IMR-90 (cell line): ENCODE measurements at regions not wholly inside any gene's neighbourhood (a gene's known extent, or its start where the extent isn't known, plus 50 kb on each side); places are given as distances from the start of the nearest gene placed in this dataset.

Source experiments
- ATAC-seq: fragments of 200-7000 bp; cut with Tn5 transposase; 2 replicates; pipeline ENCODE4 v1.9.1; 2020; ENCODE audit warnings: low read depth, mild to moderate bottlenecking, moderate library complexity
- BruUV-seq: library from RNA; stranded (reverse); fragments of 400-500 nt; replicated peaks from 2 replicates; lab custom pipeline; 2021; lab: Mats Ljungman, UMichigan
- CTCF ChIA-PET: fragments of 300-600 bp; formaldehyde crosslinking; extraction: SDS; loops from one replicate; lab custom pipeline; 2021; ENCODE audit warnings: antibody characterized with exemption; lab: Yijun Ruan, JAX
- POLR2A ChIA-PET: fragments of 300-600 bp; sonication (Branson Sonifier 250); formaldehyde crosslinking; loops from one replicate; lab custom pipeline; 2022; ENCODE audit warnings: antibody characterized with exemption; ENCODE audit not compliant: unreplicated experiment; lab: Charles Lee
- DNase-seq: peaks from one replicate; pipeline ENCODE4 v3.0.0; 2013
- H2AFZ ChIP-seq: replicated peaks from 2 replicates; pipeline ENCODE3; 2013; ENCODE audit warnings: low read length, mild to moderate bottlenecking; ENCODE audit not compliant: poor library complexity
- H2AK5ac ChIP-seq: 2 replicates; pipeline ENCODE4 v1.6.1; 2013; ENCODE audit warnings: low read depth, low read length, inconsistent platforms
- H2AK9ac ChIP-seq: replicated peaks from 2 replicates; pipeline ENCODE3; 2013; ENCODE audit warnings: mild to moderate bottlenecking, low read depth, low read length, moderate library complexity; ENCODE audit not compliant: poor library complexity
- H2BK120ac ChIP-seq: 2 replicates; pipeline ENCODE4 v1.6.1; 2013; ENCODE audit warnings: low read depth, low read length, inconsistent platforms
- H2BK15ac ChIP-seq: 3 replicates; pipeline ENCODE4 v1.6.1; 2013; ENCODE audit warnings: low read depth, low read length, inconsistent platforms
- H2BK20ac ChIP-seq: 2 replicates; pipeline ENCODE4 v1.6.1; 2013; ENCODE audit warnings: low read depth, mild to moderate bottlenecking, inconsistent platforms, low read length, moderate library complexity
- H2BK5ac ChIP-seq: 2 replicates; pipeline ENCODE4 v1.6.1; 2013; ENCODE audit warnings: mild to moderate bottlenecking, low read depth, low read length, inconsistent platforms; ENCODE audit not compliant: poor library complexity, severe bottlenecking
- H3K14ac ChIP-seq: replicated peaks from 2 replicates; pipeline ENCODE4 v1.6.1; 2013; ENCODE audit warnings: low read depth, low read length, inconsistent platforms
- H3K18ac ChIP-seq: 2 replicates; pipeline ENCODE4 v1.6.1; 2013; ENCODE audit warnings: low read depth, low read length, control low read depth
- H3K23ac ChIP-seq: 2 replicates; pipeline ENCODE4 v1.6.1; 2013; ENCODE audit warnings: low read depth, low read length, inconsistent platforms
- H3K27ac ChIP-seq: 2 replicates; pipeline ENCODE4 v1.5.1; 2013; ENCODE audit warnings: mild to moderate bottlenecking, control low read depth, low read length; ENCODE audit not compliant: insufficient read depth
- H3K27me3 ChIP-seq: 2 replicates; pipeline ENCODE4 v1.6.1; 2013; ENCODE audit warnings: low read length; ENCODE audit not compliant: control insufficient read depth, insufficient read depth
- H3K36me3 ChIP-seq: 2 replicates; pipeline ENCODE4 v1.6.1; 2013; ENCODE audit warnings: low read length, mixed read lengths; ENCODE audit not compliant: control insufficient read depth, insufficient read depth
- H3K4ac ChIP-seq: 2 replicates; pipeline ENCODE4 v1.6.1; 2013; ENCODE audit warnings: low read depth, low read length, inconsistent platforms
- H3K4me1 ChIP-seq: 2 replicates; pipeline ENCODE4 v1.6.1; 2013; ENCODE audit warnings: low read length, mixed read lengths; ENCODE audit not compliant: control insufficient read depth, insufficient read depth
- H3K4me2 ChIP-seq: 2 replicates; pipeline ENCODE4 v1.6.1; 2013; ENCODE audit warnings: low read depth, mild to moderate bottlenecking, control low read depth, low read length, moderate library complexity
- H3K4me3 ChIP-seq: 2 replicates; pipeline ENCODE4 v1.5.1; 2013; ENCODE audit warnings: low read depth, mild to moderate bottlenecking, control low read depth, low read length, moderate library complexity; ENCODE audit not compliant: insufficient read depth
- H3K56ac ChIP-seq: 2 replicates; pipeline ENCODE4 v1.6.1; 2013; ENCODE audit warnings: low read length, inconsistent platforms; ENCODE audit not compliant: insufficient read depth; ENCODE audit errors: extremely low read depth
- H3K79me1 ChIP-seq, 2 experiments: 2 replicates each; pipeline ENCODE4 v1.6.1; 2013; ENCODE audit warnings: low read length in 2 of 2, inconsistent platforms in 1 of 2, low read depth in 1 of 2
- H3K9ac ChIP-seq: 2 replicates; pipeline ENCODE4 v1.6.1; 2013; ENCODE audit warnings: low read depth, low read length, control low read depth
- H3K9me1 ChIP-seq: 2 replicates; pipeline ENCODE4 v1.6.1; 2013; ENCODE audit warnings: low read length, inconsistent platforms; ENCODE audit not compliant: insufficient read depth
- H3K9me3 ChIP-seq: 2 replicates; pipeline ENCODE4 v1.6.1; 2013; ENCODE audit warnings: low read length; ENCODE audit not compliant: control insufficient read depth, insufficient read depth
- H4K20me1 ChIP-seq: 2 replicates; pipeline ENCODE4 v1.6.1; 2013; ENCODE audit warnings: low read length, inconsistent platforms; ENCODE audit not compliant: insufficient read depth
- H4K5ac ChIP-seq: 2 replicates; pipeline ENCODE4 v1.6.1; 2013; ENCODE audit warnings: mild to moderate bottlenecking, low read depth, low read length, control low read depth
- H4K8ac ChIP-seq, 2 experiments: 2 replicates each; pipeline ENCODE4 v1.6.1; 2013; ENCODE audit warnings: low read depth in 2 of 2, low read length in 2 of 2, control low read depth in 1 of 2, inconsistent platforms in 1 of 2
- H4K91ac ChIP-seq: 2 replicates; pipeline ENCODE4 v1.6.1; 2013; ENCODE audit warnings: low read depth, low read length, inconsistent platforms; ENCODE audit not compliant: insufficient read depth
- BHLHE40 ChIP-seq: fragments of 150-350 bp; IDR thresholded peaks from 2 replicates; pipeline ENCODE4 v1.6.1; 2016; ENCODE audit warnings: mild to moderate bottlenecking, low read depth, low read length
- CEBPB ChIP-seq: IDR thresholded peaks from 2 replicates; pipeline ENCODE4 v1.6.1; 2012; ENCODE audit warnings: low read depth, low read length, improper control_type of control experiment
- CTCF ChIP-seq: conservative IDR thresholded peaks from 2 replicates; pipeline ENCODE4 v1.5.1; 2012; ENCODE audit warnings: mild to moderate bottlenecking, low read depth, low read length, improper control_type of control experiment
- ELK1 ChIP-seq: fragments of 150-350 bp; IDR thresholded peaks from 2 replicates; pipeline ENCODE4 v1.6.1; 2016; ENCODE audit warnings: low read depth, mild to moderate bottlenecking, low read length, moderate library complexity, borderline replicate concordance
- FOS ChIP-seq: fragments of 150-350 bp; IDR thresholded peaks from 2 replicates; pipeline ENCODE4 v1.6.1; 2016; ENCODE audit warnings: low read depth, low read length
- MAFK ChIP-seq: IDR thresholded peaks from 2 replicates; pipeline ENCODE4 v1.6.1; 2012; ENCODE audit warnings: low read depth, low read length, improper control_type of control experiment
- MAZ ChIP-seq: IDR thresholded peaks from 2 replicates; pipeline ENCODE4 v1.6.1; 2012; ENCODE audit warnings: low read depth, mild to moderate bottlenecking, low read length, improper control_type of control experiment, moderate library complexity, borderline replicate concordance
- MXI1 ChIP-seq: IDR thresholded peaks from 2 replicates; pipeline ENCODE4 v1.6.1; 2012; ENCODE audit warnings: low read depth, mild to moderate bottlenecking, low read length, moderate library complexity, borderline replicate concordance
- NFE2L2 ChIP-seq: fragments of 150-350 bp; IDR thresholded peaks from 2 replicates; pipeline ENCODE4 v1.6.1; 2016; ENCODE audit warnings: low read depth, mild to moderate bottlenecking, low read length
- POLR2A ChIP-seq: IDR thresholded peaks from 2 replicates; pipeline ENCODE4 v1.6.1; 2012; ENCODE audit warnings: mild to moderate bottlenecking, low read depth, low read length
- RAD21 ChIP-seq: IDR thresholded peaks from 2 replicates; pipeline ENCODE4 v1.6.1; 2012; ENCODE audit warnings: low read length, improper control_type of control experiment
- RCOR1 ChIP-seq: IDR thresholded peaks from 2 replicates; pipeline ENCODE4 v1.6.1; 2012; ENCODE audit warnings: mild to moderate bottlenecking, low read length, improper control_type of control experiment; ENCODE audit not compliant: insufficient replicate concordance
- RFX5 ChIP-seq: IDR thresholded peaks from 2 replicates; pipeline ENCODE4 v1.8.0; 2012; ENCODE audit warnings: low read depth, mild to moderate bottlenecking, low read length, moderate library complexity
- SMC3 ChIP-seq: fragments of 150-350 bp; IDR thresholded peaks from 2 replicates; pipeline ENCODE4 v1.6.1; 2016; ENCODE audit warnings: low read depth, mild to moderate bottlenecking, antibody characterized with exemption, low read length, moderate library complexity
- USF2 ChIP-seq: fragments of 150-350 bp; IDR thresholded peaks from 2 replicates; pipeline ENCODE4 v1.6.1; 2017; ENCODE audit warnings: mild to moderate bottlenecking, antibody characterized with exemption, low read length, low read depth
- WGBS, 2 experiments: methylation state at CpG; one replicate each; pipeline versions ENCODE4 v1.1.5 to v1.1.7; 2013; ENCODE audit warnings: missing lambda C conversion rate in 2 of 2; ENCODE audit not compliant: insufficient read length in 1 of 2; ENCODE audit errors: extremely low coverage in 2 of 2; 5-methylcytosine and 5-hydroxymethylcytosine counted together
- dilution Hi-C: fragments of 300-500 bp; cut with HindIII; formaldehyde crosslinking; loops from one replicate; pipeline ENCODE4 v1.14.3; 2018; ENCODE audit warnings: low sequenced_read_pairs; ENCODE audit not compliant: unreplicated experiment
- in situ Hi-C: fragments of 300-500 bp; cut with MboI; formaldehyde crosslinking; loops from 3 replicates; pipeline ENCODE4 v1.14.3; 2019; ENCODE audit warnings: low sequenced_read_pairs, inconsistent platforms, mixed read lengths
- intact Hi-C: fragments of 100-400 bp; cut with micrococcal nuclease; formaldehyde crosslinking; loops from 2 replicates; pipeline ENCODE4 v1.10.0; 2022

- Histone ChIP-seq H3K79me1 (peaks cover 12 to 19% of the 10 kb centered on the region in 2 experiments), H3K56ac (no peak overlapping the region), H2BK5ac (no peak overlapping the region), H3K23ac (no peak overlapping the region), H3K4me3 (no peak overlapping the region), H2AK5ac (no peak overlapping the region), H4K5ac (no peak overlapping the region), H2AFZ (no peak overlapping the region), H2BK15ac (no peak overlapping the region), H4K91ac (no peak overlapping the region), H3K27ac (no peak overlapping the region), H3K9me3 (no peaks in the 10 kb centered on the region), H3K9ac (no peak overlapping the region), H2BK20ac (no peak overlapping the region), H4K20me1 (no peaks in the 10 kb centered on the region), H3K36me3 (no peaks in the 10 kb centered on the region), H3K4me1 (peaks cover 9% of the 10 kb centered on the region), H3K14ac (no peak overlapping the region), H3K4me2 (no peak overlapping the region), H2BK120ac (no peak overlapping the region), H2AK9ac (no peak overlapping the region), H3K9me1 (peaks cover 3% of the 10 kb centered on the region), H3K18ac (no peak overlapping the region), H4K8ac (no peak overlapping the region), H3K4ac (no peak overlapping the region), H3K27me3 (no peaks in the 10 kb centered on the region)
- WGBS, 2 experiments: no CpG with 5 or more reads among the region's 1 CpG
- intact Hi-C loops (no loop called here), in situ Hi-C loops (no loop called here), dilution Hi-C loops (no loop called here)
- DNase-seq (no peak), ATAC-seq (no peak)
- POLR2A ChIA-PET: no interaction called here
- CTCF ChIA-PET: no interaction called here
- TF ChIP-seq CEBPB: no peak
- no peak for TF ChIP-seq FOS
- TF ChIP-seq MAZ: no peak
- no peak for TF ChIP-seq MXI1
- TF ChIP-seq USF2: no peak
- TF ChIP-seq BHLHE40: no peak
- TF ChIP-seq CTCF: no peak
- no peak for TF ChIP-seq ELK1
- no peak for TF ChIP-seq RFX5
- TF ChIP-seq POLR2A: no peak
- no peak for TF ChIP-seq SMC3
- TF ChIP-seq RCOR1: no peak
- TF ChIP-seq RAD21: no peak
- TF ChIP-seq NFE2L2: no peak
- no peak for TF ChIP-seq MAFK
- no TSS peak for BruUV-seq
Observed at GRCh38 chr18:73666772-73667171, 480.9 kb downstream of the FBXO15 start.
